H9 (cell line): ENCODE measurements at regions not wholly inside any gene's neighbourhood (a gene's known extent, or its start where the extent isn't known, plus 50 kb on each side); places are given as distances from the start of the nearest gene placed in this dataset.

ENCODE experiments used
- DNase-seq: peaks from one replicate; pipeline ENCODE4 v3.0.0-alpha.2; 2017
- H2AFZ ChIP-seq: one replicate; pipeline ENCODE4 v1.6.1; 2013; ENCODE audit warnings: mild to moderate bottlenecking, low read length, control low read depth, moderate library complexity
- H2AK5ac ChIP-seq: 2 replicates; pipeline ENCODE4 v1.6.1; 2013; ENCODE audit warnings: low read length, control low read depth, mixed read lengths; ENCODE audit not compliant: insufficient read length
- H2BK120ac ChIP-seq: one replicate; pipeline ENCODE4 v1.6.1; 2013; ENCODE audit warnings: low read depth, mild to moderate bottlenecking, low read length, control low read depth, inconsistent platforms; ENCODE audit not compliant: poor library complexity, severe bottlenecking
- H2BK12ac ChIP-seq: 2 replicates; pipeline ENCODE4 v1.6.1; 2013; ENCODE audit warnings: low read length, control low read depth, mixed read lengths, low read depth; ENCODE audit not compliant: insufficient read length
- H2BK15ac ChIP-seq: 2 replicates; pipeline ENCODE4 v1.6.1; 2013; ENCODE audit warnings: low read depth, low read length, control low read depth
- H2BK20ac ChIP-seq: one replicate; pipeline ENCODE4 v1.6.1; 2013; ENCODE audit warnings: low read depth, mild to moderate bottlenecking, low read length, control low read depth, inconsistent platforms; ENCODE audit not compliant: poor library complexity, severe bottlenecking
- H2BK5ac ChIP-seq: 2 replicates; pipeline ENCODE4 v1.6.1; 2013; ENCODE audit warnings: low read length, control low read depth, mixed read lengths; ENCODE audit not compliant: insufficient read length
- H3K14ac ChIP-seq: 2 replicates; pipeline ENCODE4 v1.6.1; 2013; ENCODE audit warnings: low read length, control low read depth; ENCODE audit not compliant: insufficient read depth
- H3K18ac ChIP-seq: 2 replicates; pipeline ENCODE4 v1.6.1; 2013; ENCODE audit warnings: low read depth, mild to moderate bottlenecking, mixed read lengths, low read length, control low read depth; ENCODE audit not compliant: insufficient read length
- H3K23ac ChIP-seq: 2 replicates; pipeline ENCODE4 v1.6.1; 2013; ENCODE audit warnings: low read length, control low read depth, mixed read lengths, low read depth; ENCODE audit not compliant: insufficient read length
- H3K23me2 ChIP-seq: 2 replicates; pipeline ENCODE4 v1.6.1; 2013; ENCODE audit warnings: low read depth, mild to moderate bottlenecking, mixed read lengths, low read length, control low read depth; ENCODE audit not compliant: insufficient read length, poor library complexity, severe bottlenecking
- H3K27ac ChIP-seq: 2 replicates; pipeline ENCODE4 v1.5.1; 2013; ENCODE audit warnings: low read length, control low read depth, mixed read lengths, low read depth; ENCODE audit not compliant: insufficient read length
- H3K27me3 ChIP-seq: 2 replicates; pipeline ENCODE4 v1.6.1; 2013; ENCODE audit warnings: low read length, control low read depth, inconsistent platforms; ENCODE audit not compliant: insufficient read depth
- H3K4ac ChIP-seq: 2 replicates; pipeline ENCODE4 v1.6.1; 2013; ENCODE audit warnings: low read depth, mild to moderate bottlenecking, control low read depth, inconsistent platforms, low read length, moderate library complexity
- H3K4me1 ChIP-seq: 2 replicates; pipeline ENCODE4 v1.6.1; 2013; ENCODE audit warnings: low read length, control low read depth, inconsistent platforms; ENCODE audit not compliant: insufficient read depth
- H3K4me2 ChIP-seq: 2 replicates; pipeline ENCODE4 v1.6.1; 2013; ENCODE audit warnings: low read length, control low read depth, mixed read lengths; ENCODE audit not compliant: insufficient read length, insufficient read depth
- H3K56ac ChIP-seq: 2 replicates; pipeline ENCODE4 v1.6.1; 2013; ENCODE audit warnings: low read depth, mild to moderate bottlenecking, mixed read lengths, low read length, control low read depth; ENCODE audit not compliant: insufficient read length
- H3K79me1 ChIP-seq: 2 replicates; pipeline ENCODE4 v1.6.1; 2013; ENCODE audit warnings: low read depth, mild to moderate bottlenecking, moderate library complexity, low read length, control low read depth, inconsistent platforms; ENCODE audit not compliant: insufficient read depth, poor library complexity, severe bottlenecking
- H3K79me2 ChIP-seq: 2 replicates; pipeline ENCODE4 v1.6.1; 2013; ENCODE audit warnings: low read length, control low read depth, inconsistent platforms; ENCODE audit not compliant: insufficient read depth
- H3K9ac ChIP-seq: 2 replicates; pipeline ENCODE4 v1.6.1; 2013; ENCODE audit warnings: low read length, control low read depth, mixed read lengths; ENCODE audit not compliant: insufficient read length; ENCODE audit errors: extremely low read depth
- H3K9me3 ChIP-seq: one replicate; pipeline ENCODE4 v1.6.1; 2013; ENCODE audit warnings: low read depth, low read length, inconsistent platforms; ENCODE audit not compliant: control insufficient read depth
- H3T11ph ChIP-seq: one replicate; pipeline ENCODE4 v1.6.1; 2013; ENCODE audit warnings: mild to moderate bottlenecking, low read length, control low read depth, inconsistent platforms
- H4K20me1 ChIP-seq: one replicate; pipeline ENCODE4 v1.6.1; 2013; ENCODE audit not compliant: control insufficient read depth, insufficient read length, insufficient read depth
- H4K5ac ChIP-seq: 2 replicates; pipeline ENCODE4 v1.6.1; 2013; ENCODE audit warnings: low read depth, mild to moderate bottlenecking, mixed read lengths, low read length, control low read depth; ENCODE audit not compliant: insufficient read length
- H4K8ac ChIP-seq: replicated peaks from 2 replicates; pipeline ENCODE4 v1.6.1; 2013; ENCODE audit warnings: low read length, control low read depth, mixed read lengths, low read depth; ENCODE audit not compliant: insufficient read length
- H4K91ac ChIP-seq: 2 replicates; pipeline ENCODE4 v1.6.1; 2013; ENCODE audit warnings: low read depth, mild to moderate bottlenecking, moderate library complexity, mixed read lengths, low read length, control low read depth; ENCODE audit not compliant: insufficient read length
- H3K27ac Mint-ChIP-seq, 3 experiments: 2 replicates in 2 of 3; 3 replicates in 1 of 3; pipeline ENCODE4 v1.8.0; 2020 to 2021; ENCODE audit warnings: mixed read lengths in 3 of 3, mild to moderate bottlenecking in 1 of 3, moderate library complexity in 1 of 3
- H3K27me3 Mint-ChIP-seq: 2 replicates; pipeline ENCODE4 v1.8.0; 2021; ENCODE audit warnings: low read depth, mild to moderate bottlenecking, moderate library complexity, mixed read lengths
- H3K36me3 Mint-ChIP-seq, 3 experiments: 2 replicates in 2 of 3; 3 replicates in 1 of 3; pipeline ENCODE4 v1.8.0; 2020 to 2021; ENCODE audit warnings: low read depth in 3 of 3, mixed read lengths in 3 of 3; ENCODE audit not compliant: insufficient read depth in 1 of 3
- H3K4me1 Mint-ChIP-seq, 2 experiments: 2 replicates each; pipeline ENCODE4 v1.8.0; 2020; ENCODE audit warnings: mixed read lengths in 2 of 2
- H3K4me3 Mint-ChIP-seq, 2 experiments: 2 replicates in 1 of 2; 3 replicates in 1 of 2; pipeline ENCODE4 v1.8.0; 2020 to 2021; ENCODE audit warnings: mild to moderate bottlenecking in 2 of 2, mixed read lengths in 2 of 2, moderate library complexity in 1 of 2
- H3K9me3 Mint-ChIP-seq, 2 experiments: 2 replicates in 1 of 2; 3 replicates in 1 of 2; pipeline ENCODE4 v1.8.0; 2020; ENCODE audit warnings: mild to moderate bottlenecking in 2 of 2, mixed read lengths in 2 of 2, moderate library complexity in 1 of 2
- CTCF ChIP-seq: fragments of 200-600 bp; sonication (generic); conservative IDR thresholded peaks from 3 replicates; pipeline ENCODE4 v1.8.0; 2021; ENCODE audit warnings: antibody characterized with exemption, mild to moderate bottlenecking
- WGBS: extraction: QIAGEN DNeasy Blood & Tissue Kit; methylation state at CpG from one replicate; pipeline ENCODE4 v1.1.7; 2013; ENCODE audit warnings: missing lambda C conversion rate, low lambda C conversion rate, mixed read lengths; ENCODE audit not compliant: insufficient read length; ENCODE audit errors: extremely low coverage; 5-methylcytosine and 5-hydroxymethylcytosine counted together

GRCh38 chr10:42488416-42488815, 150.0 kb downstream of the ZNF33B start:
- H3K9me3 Mint-ChIP-seq = peaks cover 99% of the 10 kb centered on the region in 2 experiments
- Histone ChIP-seq H3K14ac (no peak overlapping the region), H3K18ac (no peak overlapping the region), H3K23ac (no peak overlapping the region), H2BK120ac (no peak overlapping the region), H2BK5ac (no peak overlapping the region), H3K79me2 (no peaks in the 10 kb centered on the region), H3K56ac (no peak overlapping the region), H3K4me1 (no peaks in the 10 kb centered on the region), H4K91ac (no peak overlapping the region), H2BK20ac (no peak overlapping the region), H3K9ac (no peak overlapping the region), H3K27ac (no peak overlapping the region), H3K4ac (no peak overlapping the region), H2BK12ac (no peak overlapping the region), H2AK5ac (no peak overlapping the region), H3K9me3 (peaks cover 88% of the 10 kb centered on the region), H3K4me2 (no peak overlapping the region), H4K20me1 (no peaks in the 10 kb centered on the region), H3K23me2 (no peaks in the 10 kb centered on the region), H2AFZ (no peak overlapping the region), H2BK15ac (no peak overlapping the region), H4K8ac (no peak overlapping the region), H3K79me1 (no peaks in the 10 kb centered on the region), H3T11ph (no peak overlapping the region), H3K27me3 (no peaks in the 10 kb centered on the region), H4K5ac (no peak overlapping the region)
- no peak overlapping the region for H3K4me3 Mint-ChIP-seq
- H3K4me1 Mint-ChIP-seq = no peaks in the 10 kb centered on the region
- peaks cover 9 to 33% (median 14%) of the 10 kb centered on the region in 3 experiments; a peak in 6 of 7 replicates for H3K36me3 Mint-ChIP-seq
- DNase-seq = no peak
- H3K27ac Mint-ChIP-seq = no peak overlapping the region
- no peak for TF ChIP-seq CTCF
- H3K27me3 Mint-ChIP-seq = peaks cover 5% of the 10 kb centered on the region; the same call in 1 of the 2 replicates
- no CpG with 5 or more reads among the region's 5 CpGs for WGBS
